ENCODE measurements at regions not wholly inside any gene's neighbourhood (a gene's known extent, or its start where the extent isn't known, plus 50 kb on each side); places are given as distances from the start of the nearest gene placed in this dataset.

DNA sequence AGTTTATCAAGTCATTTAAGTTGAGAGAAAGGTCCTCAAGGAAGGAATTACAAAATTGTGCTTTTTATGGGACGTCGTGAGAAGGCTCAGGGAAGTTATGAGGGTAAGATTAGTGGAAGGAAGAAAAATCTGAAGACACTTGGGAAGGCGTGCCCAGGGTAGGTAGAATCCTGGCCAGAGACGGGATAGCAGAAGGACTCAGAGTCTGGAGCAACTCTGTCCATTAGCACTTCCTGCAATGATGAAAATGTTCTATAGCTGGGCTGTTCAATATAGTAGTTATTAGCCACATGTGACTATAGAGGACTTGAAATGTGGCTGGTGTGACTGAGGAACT, 271.0 kb upstream of the ZPLD1 start:
- DNase-seq (ENCODE audit: low spot score) = no peak
- no peak for TF ChIP-seq CTCF (conservative IDR thresholded peaks at IDR 0.05; ENCODE audit: low read depth)
- CTCF ChIA-PET = no interaction called here
- POLR2A ChIA-PET (ENCODE audit: low non-redundant PET) = no interaction called here
- no peak overlapping the region for H3K27ac ChIP-seq

- TF ChIP-seq CTCF (conservative IDR thresholded peaks at IDR 0.05; ENCODE audit: low read depth) = no peak
- no peak overlapping the region for H3K27ac ChIP-seq
- ChIA-PET CTCF (interaction anchor here (0.6 kb wide), 2 partner anchors 31 to 446 kb away, joined by 3 to 4 read pairs; no protein-coding TSS in a partner anchor), POLR2A (ENCODE audit: low non-redundant PET) (no interaction called here)
- no peak for DNase-seq (ENCODE audit: low spot score)
Measured at GRCh38 chr3:102165367-102165766, 269.4 kb upstream of the ZPLD1 start.

- CTCF ChIA-PET = no interaction called here
- TF ChIP-seq CTCF (conservative IDR thresholded peaks at IDR 0.05; ENCODE audit: low read depth) = no peak
- no peak overlapping the region for H3K27ac ChIP-seq
- DNase-seq (ENCODE audit: low spot score) = no peak
- POLR2A ChIA-PET (ENCODE audit: low non-redundant PET) = no interaction called here
Measured at GRCh38 chr3:102169915-102170479, 264.8 kb upstream of the ZPLD1 start.

DNA sequence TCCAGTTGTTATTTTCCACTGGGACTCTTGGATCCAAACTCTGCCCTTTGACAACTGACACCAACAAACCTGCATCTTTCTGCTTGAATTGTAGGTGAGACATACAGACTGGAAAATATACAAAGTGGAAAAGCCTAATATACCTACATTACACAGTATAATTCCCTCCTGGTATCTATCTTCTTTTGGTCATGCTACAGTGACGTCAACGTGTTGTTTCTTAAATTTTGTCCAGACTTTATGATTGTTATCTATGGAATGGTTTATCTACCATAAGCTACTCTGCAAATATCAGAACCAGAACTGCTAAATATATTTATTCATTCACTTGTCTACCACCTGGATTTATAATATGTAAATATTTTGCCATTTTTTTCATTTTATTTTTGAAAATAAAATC, 264.3 kb upstream of the ZPLD1 start:
- DNase-seq (ENCODE audit: low spot score) = no peak
- CTCF ChIA-PET = no interaction called here
- POLR2A ChIA-PET (ENCODE audit: low non-redundant PET) = no interaction called here
- H3K27ac ChIP-seq = no peak overlapping the region
- TF ChIP-seq CTCF (conservative IDR thresholded peaks at IDR 0.05; ENCODE audit: low read depth) = no peak

GRCh38 chr3:102174312-102174712, 260.5 kb upstream of the ZPLD1 start:
- no peak for TF ChIP-seq CTCF (conservative IDR thresholded peaks at IDR 0.05; ENCODE audit: low read depth)
- CTCF ChIA-PET = no interaction called here

GRCh38 chr3:102174832-102175374, 259.9 kb upstream of the ZPLD1 start:
- ChIA-PET POLR2A (ENCODE audit: low non-redundant PET) (no interaction called here), CTCF (no interaction called here)
- DNase-seq (ENCODE audit: low spot score) = no peak
- H3K27ac ChIP-seq = no peak overlapping the region
- no peak for TF ChIP-seq CTCF (conservative IDR thresholded peaks at IDR 0.05; ENCODE audit: low read depth)

More at GRCh38 chr3:102174312-102174712, 260.5 kb upstream of the ZPLD1 start:
- H3K27ac ChIP-seq = no peak overlapping the region
- POLR2A ChIA-PET (ENCODE audit: low non-redundant PET) = no interaction called here
- no peak for DNase-seq (ENCODE audit: low spot score)
